Thyroid gland (tissue), 4 donors: ENCODE measurements at regions not wholly inside any gene's neighbourhood (a gene's known extent, or its start where the extent isn't known, plus 50 kb on each side); places are given as distances from the start of the nearest gene placed in this dataset.

Experiments
- DNase-seq, 2 donors: peaks; one replicate each; pipeline ENCODE4 v3.0.0-alpha.2; 2019
- H3K27ac ChIP-seq, 3 donors: fragments of 200-600 bp; sonication (generic); 1 replicate in 2 of 3; 2 replicates in 1 of 3; pipeline ENCODE4 v1.5.1; 2016 to 2019; ENCODE audit warnings: mild to moderate bottlenecking in 1 of 3, moderate library complexity in 1 of 3
- H3K27me3 ChIP-seq: fragments of 200-600 bp; sonication (generic); one replicate; pipeline ENCODE4 v1.5.1; 2019
- H3K36me3 ChIP-seq, 2 donors: fragments of 200-600 bp; sonication (generic); one replicate each; pipeline ENCODE4 v1.5.1; 2016 to 2019
- H3K4me1 ChIP-seq, 2 donors: fragments of 200-600 bp; sonication (generic); one replicate each; pipeline ENCODE4 v1.5.1; 2017 to 2019
- H3K4me3 ChIP-seq, 3 donors: fragments of 200-600 bp; sonication (generic); replicated peaks in 1 of 3; 1 replicate in 2 of 3; 2 replicates in 1 of 3; pipeline ENCODE4 v1.5.1; 2016; ENCODE audit warnings: mild to moderate bottlenecking in 1 of 3
- H3K9me3 ChIP-seq: fragments of 200-600 bp; sonication (generic); one replicate; pipeline ENCODE4 v1.5.1; 2017
- CTCF ChIP-seq, 6 experiments: fragments of 200-600 bp in 3 of 6; fragments of 450-650 bp in 3 of 6; sonication (generic) in 3 of 6; IDR thresholded peaks; one replicate each; pipeline ENCODE4 v1.5.1; 2016 to 2019; ENCODE audit warnings: antibody characterized with exemption in 6 of 6, mild to moderate bottlenecking in 2 of 6, inconsistent platforms in 1 of 6, moderate library complexity in 1 of 6
- POLR2A ChIP-seq, 2 donors: fragments of 450-650 bp; IDR thresholded peaks; one replicate each; pipeline ENCODE4 v1.6.1; 2017; ENCODE audit warnings: antibody characterized with exemption in 2 of 2, mild to moderate bottlenecking in 2 of 2, moderate library complexity in 1 of 2
- WGBS, 2 donors: methylation state at CpG; one replicate each; pipeline ENCODE4 v1.1.5; 2017; 5-methylcytosine and 5-hydroxymethylcytosine counted together
- intact Hi-C: fragments of 100-400 bp; cut with DNase I; formaldehyde crosslinking; loops from one replicate; pipeline ENCODE4 v1.15.1; 2023

- no peak overlapping the region for H3K27ac ChIP-seq
- no peak overlapping the region for H3K4me3 ChIP-seq
- H3K4me1 ChIP-seq, result no peaks in the 10 kb centered on the region
- H3K36me3 ChIP-seq, result no peaks in the 10 kb centered on the region
- no peaks in the 10 kb centered on the region for H3K9me3 ChIP-seq
- 64 to 74% methylated on average over 7 of the region's 7 CpGs for WGBS, 2 donors
- intact Hi-C loops, result no loop called here
- TF ChIP-seq CTCF (IDR thresholded peaks at IDR 0.05) (no peak), POLR2A (IDR thresholded peaks at IDR 0.05) (no peak)
- DNase-seq, result no peak
- no peaks in the 10 kb centered on the region for H3K27me3 ChIP-seq
These were observed 351.0 kb upstream of the POU3F3 start for GRCh38 chr2:104502901-104503300.

GRCh38 chr2:104504331-104505073, 349.4 kb upstream of the POU3F3 start:
- no peak for DNase-seq
- 24 to 35% methylated on average over 8 of the region's 8 CpGs for WGBS, 2 donors

GRCh38 chr2:104518256-104518655, 335.7 kb upstream of the POU3F3 start:
- DNase-seq, result no peak
- no peak overlapping the region for H3K4me3 ChIP-seq
- no peaks in the 10 kb centered on the region for H3K27me3 ChIP-seq
- H3K27ac ChIP-seq, result no peak overlapping the region
- no peak for TF ChIP-seq POLR2A (IDR thresholded peaks at IDR 0.05)
- no peak for TF ChIP-seq CTCF (IDR thresholded peaks at IDR 0.05)
- intact Hi-C loops, result no loop called here
- H3K4me1 ChIP-seq, result no peaks in the 10 kb centered on the region
- WGBS, 2 donors, result 71 to 84% methylated on average over 6 of the region's 6 CpGs
- H3K36me3 ChIP-seq, result no peaks in the 10 kb centered on the region
- no peaks in the 10 kb centered on the region for H3K9me3 ChIP-seq

More at GRCh38 chr2:104504331-104505073, 349.4 kb upstream of the POU3F3 start:
- TF ChIP-seq CTCF (IDR thresholded peaks at IDR 0.05) (no peak), POLR2A (IDR thresholded peaks at IDR 0.05) (no peak)
- no peak overlapping the region for H3K4me3 ChIP-seq
- H3K27ac ChIP-seq, result no peak overlapping the region
- intact Hi-C loops, result no loop called here
- no peaks in the 10 kb centered on the region for H3K9me3 ChIP-seq
- no peaks in the 10 kb centered on the region for H3K36me3 ChIP-seq
- H3K4me1 ChIP-seq, result no peaks in the 10 kb centered on the region
- H3K27me3 ChIP-seq, result no peaks in the 10 kb centered on the region

GRCh38 chr2:104521247-104521646, 332.7 kb upstream of the POU3F3 start:
- Histone ChIP-seq H3K4me3 (no peak overlapping the region), H3K27me3 (no peaks in the 10 kb centered on the region), H3K27ac (no peak overlapping the region), H3K36me3 (no peaks in the 10 kb centered on the region), H3K4me1 (no peaks in the 10 kb centered on the region), H3K9me3 (no peaks in the 10 kb centered on the region)
- intact Hi-C loops, result no loop called here
- WGBS, 2 donors, result 40 to 50% methylated on average over 5 of the region's 5 CpGs
- TF ChIP-seq POLR2A (IDR thresholded peaks at IDR 0.05), result no peak
- no peak for TF ChIP-seq CTCF (IDR thresholded peaks at IDR 0.05)
- DNase-seq, result no peak

- TF ChIP-seq POLR2A (IDR thresholded peaks at IDR 0.05) (no peak), CTCF (IDR thresholded peaks at IDR 0.05) (no peak)
- 86 to 91% methylated on average over 2 of the region's 2 CpGs for WGBS, 2 donors
- Histone ChIP-seq H3K27ac (no peak overlapping the region), H3K4me1 (no peaks in the 10 kb centered on the region), H3K4me3 (no peak overlapping the region), H3K9me3 (no peaks in the 10 kb centered on the region), H3K36me3 (no peaks in the 10 kb centered on the region), H3K27me3 (no peaks in the 10 kb centered on the region)
- no peak for DNase-seq
- intact Hi-C loops, result no loop called here
These were observed 330.0 kb upstream of the POU3F3 start for GRCh38 chr2:104523921-104524320.
